GM18508 (cell line): ENCODE measurements at regions not wholly inside any gene's neighbourhood (a gene's known extent, or its start where the extent isn't known, plus 50 kb on each side); places are given as distances from the start of the nearest gene placed in this dataset.

ENCODE experiments used
- ATAC-seq: cut with Tn5 transposase; IDR thresholded peaks from one replicate; pipeline ENCODE4 v1.9.1; 2021; ENCODE audit warnings: moderate number of reproducible peaks; ENCODE audit not compliant: insufficient read depth, unreplicated experiment

DNA sequence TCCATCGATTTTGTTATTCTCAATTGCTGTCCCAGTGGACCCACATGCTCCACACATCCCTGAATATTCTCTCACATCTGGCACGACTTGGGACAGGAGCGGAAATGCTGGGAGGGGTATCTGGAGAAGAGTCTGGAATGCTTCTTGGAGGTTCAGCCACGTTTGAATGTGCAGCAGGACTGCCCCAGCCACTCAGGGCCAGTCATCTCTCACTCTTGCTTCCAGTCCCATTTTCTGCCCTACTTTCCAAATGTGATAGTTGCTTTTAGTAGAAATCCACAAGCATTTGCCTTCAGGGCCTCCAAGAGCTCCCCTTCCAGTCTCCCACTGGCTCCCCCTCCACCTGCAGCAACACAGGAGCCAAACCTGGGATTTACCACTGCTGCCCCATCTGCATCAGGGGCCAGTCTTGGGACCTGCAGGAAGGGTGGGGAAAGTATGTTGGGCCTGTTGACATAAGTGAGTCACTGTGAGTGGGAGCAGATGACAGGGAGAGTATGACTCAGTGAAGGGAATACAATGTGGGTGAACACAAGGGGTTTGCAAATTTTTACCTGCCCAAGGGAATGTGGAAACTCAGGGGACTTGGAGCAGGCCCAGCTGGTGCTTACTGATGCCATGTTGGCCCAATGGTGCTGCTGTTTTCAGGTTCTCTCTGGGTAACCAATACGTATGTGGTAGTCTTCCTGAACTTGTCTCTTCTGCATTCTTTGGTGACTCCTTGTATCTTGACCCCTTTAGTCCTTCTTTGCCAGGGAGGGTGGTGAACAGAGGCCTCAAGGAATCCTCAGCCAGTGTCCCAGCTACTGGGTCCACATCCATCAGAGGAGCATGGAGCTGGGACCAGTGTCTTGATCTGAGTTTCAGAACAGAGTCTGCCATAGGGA lies 78.8 kb upstream of the CRHR1 start:
- no peak for ATAC-seq

DNA sequence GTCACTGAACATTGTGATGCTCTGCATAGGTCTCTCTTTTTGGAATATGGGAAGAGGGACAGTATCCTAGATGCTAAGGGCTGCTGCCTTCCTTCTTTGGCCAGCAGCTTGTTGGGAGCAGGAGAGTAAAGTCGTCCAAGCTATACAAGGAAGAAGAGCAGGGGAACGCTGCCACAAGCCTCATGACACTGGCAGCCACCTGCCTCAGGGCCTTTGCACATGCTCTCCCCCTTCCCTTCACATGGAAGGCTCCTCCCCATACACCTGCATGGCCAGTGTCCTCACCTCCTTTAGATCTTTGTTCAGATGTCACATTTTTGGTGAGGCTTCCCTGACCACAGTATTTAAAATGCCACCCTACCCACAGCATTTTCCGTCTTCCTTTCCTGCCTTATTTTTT lies 78.1 kb upstream of the CRHR1 start:
- no peak for ATAC-seq

DNA sequence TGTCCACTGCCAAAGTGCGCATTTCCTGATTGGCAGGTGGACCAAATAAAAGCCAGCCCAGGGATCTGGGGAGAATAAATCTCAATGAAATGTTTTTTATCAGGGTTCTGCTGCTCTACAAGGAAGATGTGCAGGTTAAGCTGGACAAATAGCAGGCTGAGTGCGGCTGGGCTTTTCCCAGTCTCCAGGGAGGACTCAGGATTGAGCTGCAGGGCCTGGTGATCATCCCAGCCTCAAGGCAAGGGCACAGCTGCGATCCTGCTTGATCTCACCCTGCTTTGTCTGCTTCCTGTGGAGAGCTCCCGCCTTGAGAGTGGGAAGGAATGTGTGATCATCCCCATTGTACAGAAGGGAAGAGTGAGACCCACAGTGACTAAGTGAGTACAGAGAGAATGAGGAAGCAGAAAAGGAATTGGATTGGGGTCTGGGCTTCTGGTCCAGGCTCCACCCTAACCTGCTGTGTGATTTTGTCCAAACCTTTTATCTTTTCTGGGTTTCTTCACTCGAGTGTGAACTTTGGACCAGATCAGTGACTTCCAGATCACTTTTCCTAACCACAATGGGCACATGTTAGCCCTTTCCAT lies 75.3 kb upstream of the CRHR1 start:
- ATAC-seq: no peak

DNA sequence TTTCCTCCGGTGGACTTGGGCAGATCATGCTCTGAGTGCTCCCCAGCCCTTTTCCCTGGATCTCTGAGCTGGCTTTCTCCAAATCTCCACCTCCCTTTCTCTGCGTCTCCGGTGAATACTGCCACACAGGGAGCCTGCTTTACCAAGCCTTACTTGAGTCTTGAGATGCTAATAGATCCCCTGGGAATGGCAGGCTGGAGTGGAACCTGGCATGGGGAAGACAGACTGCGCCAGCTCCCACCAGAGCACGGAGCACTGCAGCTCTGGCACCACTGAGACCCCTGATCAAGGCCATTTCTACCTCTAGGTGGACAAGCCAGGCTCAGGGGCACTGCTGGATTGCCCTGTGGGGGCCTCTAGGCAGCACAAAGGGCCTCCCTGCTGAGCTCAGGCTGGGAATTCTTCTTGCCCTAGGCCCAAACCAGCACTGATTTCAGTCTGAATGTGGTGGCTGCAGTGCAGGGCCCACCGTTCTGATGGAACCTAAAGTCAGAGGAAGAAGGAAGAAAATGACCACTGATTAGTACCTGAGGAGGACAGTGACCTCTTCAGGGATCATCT lies 74.3 kb upstream of the CRHR1 start:
- ATAC-seq: no peak

DNA sequence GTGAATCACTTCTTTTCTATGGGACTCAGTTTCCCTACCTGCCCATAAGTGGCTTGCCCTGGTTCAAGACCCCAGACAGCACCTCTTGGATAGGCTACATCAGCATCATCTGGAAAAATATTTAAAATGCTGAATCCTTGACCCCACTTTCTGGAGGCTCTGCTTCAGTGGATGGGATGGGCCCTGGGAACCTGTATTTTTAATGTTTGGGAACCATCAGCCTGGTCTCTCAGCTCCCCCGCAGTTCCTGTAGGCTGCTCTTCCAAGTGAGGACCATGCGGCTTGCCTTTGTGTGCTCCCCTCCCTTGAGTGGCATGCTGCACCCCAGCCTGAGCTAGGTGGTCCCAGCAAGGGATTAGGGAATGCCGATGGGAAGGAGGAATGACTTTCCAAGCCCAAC lies 68.3 kb upstream of the CRHR1 start:
- ATAC-seq: no peak

DNA sequence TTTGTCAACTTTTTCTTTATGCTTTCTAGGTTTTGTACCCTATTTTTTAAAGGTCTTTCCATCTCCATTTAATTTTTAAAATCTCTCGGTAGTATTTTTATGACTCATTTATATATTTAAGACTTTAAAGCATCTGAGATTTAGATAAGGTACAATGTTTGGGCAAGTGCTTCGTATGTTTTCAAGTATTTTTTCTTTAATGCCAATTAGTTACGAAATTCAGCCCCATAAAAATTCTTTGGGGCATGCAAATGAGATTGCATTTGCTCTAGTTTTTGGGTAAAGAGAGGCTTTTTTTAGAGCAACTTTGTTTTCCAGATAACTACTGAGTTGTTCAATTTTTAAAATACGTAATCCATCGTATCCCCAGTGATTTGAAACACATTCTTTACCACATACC lies 65.3 kb upstream of the CRHR1 start:
- no peak for ATAC-seq

DNA sequence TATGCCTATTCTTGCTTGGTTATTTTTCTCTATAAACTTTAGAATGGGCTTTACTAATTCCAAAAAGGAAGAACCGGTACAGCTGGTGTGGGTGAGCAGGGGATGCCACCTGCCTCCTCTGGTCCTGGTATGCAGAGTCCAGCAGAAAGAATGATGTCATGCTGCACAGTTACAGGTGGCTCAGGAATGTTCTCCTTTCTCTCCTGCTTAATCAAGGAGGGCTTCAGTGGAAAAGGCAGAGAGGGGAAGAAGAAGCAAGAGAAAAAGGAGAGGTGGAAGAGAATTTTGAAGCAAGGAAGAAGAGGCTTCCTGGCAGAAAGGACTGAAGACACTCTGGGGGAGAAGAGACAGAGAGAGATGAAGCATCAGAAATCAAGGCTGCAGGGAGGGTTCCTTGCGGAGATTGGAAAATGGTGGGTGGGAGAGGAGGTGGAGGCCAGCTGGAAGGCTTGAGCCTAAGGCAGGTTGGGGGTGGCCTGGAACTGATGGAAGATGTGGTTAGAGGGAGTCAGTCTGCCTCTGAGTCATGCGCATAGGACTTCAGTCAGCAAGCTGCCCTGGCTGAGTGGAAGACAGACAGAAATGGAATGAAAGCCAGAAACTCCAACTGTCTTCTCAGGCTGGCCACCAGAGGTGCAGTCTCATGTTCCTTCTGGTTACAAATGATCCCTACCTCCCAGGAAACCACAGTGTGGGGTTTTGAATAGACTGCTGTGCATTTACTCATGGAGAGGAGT lies 64.6 kb upstream of the CRHR1 start:
- ATAC-seq: no peak

DNA sequence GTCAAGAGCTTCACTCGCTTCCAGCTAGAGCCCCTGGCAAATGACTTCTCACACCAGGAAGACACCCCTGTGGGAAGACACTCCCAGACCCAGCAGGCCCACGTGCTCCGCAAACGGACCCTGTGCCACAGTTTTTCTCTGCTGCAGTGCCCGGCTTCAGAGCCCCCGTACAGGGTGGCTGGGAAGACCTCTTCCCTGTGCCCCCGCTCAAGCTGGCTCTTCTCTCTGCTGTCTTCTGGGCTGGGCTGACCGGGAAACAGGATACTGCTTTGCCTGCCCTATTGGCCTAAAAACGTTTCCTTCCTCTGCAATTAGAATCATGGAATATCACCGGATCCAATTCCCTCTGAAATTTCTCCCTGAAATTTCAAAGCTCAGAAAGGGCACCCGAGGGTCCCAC lies 63.7 kb upstream of the CRHR1 start:
- ATAC-seq: no peak

DNA sequence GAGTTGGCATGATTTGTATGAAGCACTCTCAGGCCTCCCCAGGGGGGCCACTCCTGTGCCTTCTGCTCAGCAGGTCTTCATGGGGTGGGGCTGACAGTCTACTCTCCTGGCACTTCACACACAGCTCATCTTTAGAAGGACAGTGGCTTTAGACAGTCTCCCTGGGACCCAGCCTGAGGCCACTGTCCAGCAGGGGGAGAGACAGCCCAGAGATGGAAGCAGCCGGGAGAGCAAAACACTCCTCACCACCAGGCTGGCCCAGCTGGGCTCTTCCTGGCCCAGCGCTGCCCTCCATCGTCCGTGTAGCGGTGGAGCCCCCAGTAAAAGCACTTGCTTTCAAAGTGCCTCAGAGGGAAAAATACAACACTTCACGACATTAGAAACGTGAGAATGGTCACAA lies 62.0 kb upstream of the CRHR1 start:
- ATAC-seq: no peak

DNA sequence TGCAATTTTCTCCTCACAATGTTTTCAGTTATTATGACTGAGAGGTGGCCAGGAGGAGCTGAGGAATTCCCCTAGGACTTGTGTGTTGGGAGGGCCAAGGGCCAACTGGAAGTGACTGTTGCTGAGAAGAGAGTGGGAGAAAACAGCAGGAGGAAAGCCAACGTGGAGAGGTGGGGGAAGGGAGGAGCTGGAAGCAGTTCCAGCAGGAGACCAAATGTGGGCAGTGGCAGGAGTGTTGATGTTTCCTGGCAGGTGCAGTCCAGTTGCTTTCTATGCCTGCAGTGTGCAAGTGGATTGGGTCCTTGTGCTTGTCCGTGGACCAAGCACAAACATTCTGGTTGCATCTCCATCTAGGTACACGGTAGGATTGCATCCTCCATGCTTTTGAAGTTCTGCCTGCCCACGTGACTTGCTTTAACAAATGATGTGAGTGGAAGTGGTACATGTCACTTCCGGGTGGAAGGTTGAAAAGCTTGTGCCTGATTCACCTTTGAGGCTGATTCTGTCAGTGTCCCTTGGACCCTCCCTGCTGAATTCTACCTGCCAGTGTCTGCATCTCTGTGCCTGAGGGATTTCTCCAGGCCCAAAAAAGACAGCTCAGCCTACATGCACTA lies 54.7 kb upstream of the CRHR1 start:
- ATAC-seq: no peak

DNA sequence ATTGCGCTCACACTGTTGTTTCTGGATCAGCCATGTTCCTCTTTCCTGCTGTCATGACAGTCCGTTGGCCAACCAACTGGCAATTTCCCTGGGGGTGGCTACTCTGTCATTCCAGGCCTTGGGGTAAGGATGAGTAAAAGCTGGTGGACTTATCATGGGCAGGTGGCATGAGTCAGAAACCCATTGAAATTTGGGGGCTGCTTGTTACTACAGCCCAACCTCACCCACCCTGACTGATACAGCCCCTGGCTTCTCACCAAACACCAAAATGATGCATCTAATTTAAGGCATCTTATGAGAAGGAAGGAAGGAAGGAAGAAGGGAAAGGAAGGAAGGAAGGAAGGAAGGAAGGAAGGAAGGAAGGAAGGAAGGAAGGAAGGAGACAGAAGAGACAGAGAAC lies 53.9 kb upstream of the CRHR1 start:
- no peak for ATAC-seq

DNA sequence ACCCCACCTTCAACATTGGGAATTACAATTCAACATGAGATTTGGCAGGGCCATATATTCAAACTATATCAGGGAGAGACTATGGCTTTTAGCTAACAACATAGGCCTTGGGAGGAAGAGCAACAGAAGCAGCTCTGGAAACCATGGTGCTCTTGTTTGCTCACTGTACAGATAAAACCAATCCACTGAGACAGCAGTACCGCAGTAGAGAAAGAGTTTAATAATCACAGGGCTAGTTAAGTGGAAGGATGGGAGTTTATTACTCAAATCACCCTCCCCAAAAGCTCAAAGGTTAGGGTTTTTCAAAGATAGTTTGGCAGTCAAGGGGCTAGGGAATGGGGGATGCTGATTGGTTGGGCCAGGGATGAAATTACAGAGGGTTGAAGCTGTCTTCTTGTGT lies 52.7 kb upstream of the CRHR1 start:
- no peak for ATAC-seq

DNA sequence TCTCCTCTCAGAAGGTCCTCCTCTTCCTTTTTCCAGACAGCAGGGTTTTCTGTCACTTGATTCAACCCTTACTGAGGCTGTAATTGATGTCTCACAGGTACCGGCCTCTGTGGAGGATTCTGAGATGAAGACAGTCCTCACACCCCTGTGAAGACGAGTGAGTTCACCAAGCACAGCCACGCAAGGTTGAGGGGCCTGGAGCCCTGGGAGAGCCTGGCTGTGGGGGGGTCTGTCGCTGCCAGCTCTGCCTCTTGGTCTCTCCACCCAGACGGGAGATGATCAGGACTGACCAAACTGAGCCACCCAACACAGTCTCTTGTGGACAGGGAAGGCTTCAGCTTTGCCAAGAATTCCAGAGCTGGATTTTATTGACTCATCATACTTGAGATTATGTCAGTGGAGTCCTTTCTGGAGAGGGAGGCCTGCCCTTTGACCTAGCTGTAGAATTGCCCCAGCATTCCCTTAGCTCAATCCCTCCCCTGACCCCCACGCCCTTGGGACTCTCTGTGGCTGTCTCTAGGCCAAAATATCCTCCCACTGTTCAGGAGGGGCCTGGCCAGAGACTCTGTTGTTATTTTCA lies 51.1 kb upstream of the CRHR1 start:
- no peak for ATAC-seq

DNA sequence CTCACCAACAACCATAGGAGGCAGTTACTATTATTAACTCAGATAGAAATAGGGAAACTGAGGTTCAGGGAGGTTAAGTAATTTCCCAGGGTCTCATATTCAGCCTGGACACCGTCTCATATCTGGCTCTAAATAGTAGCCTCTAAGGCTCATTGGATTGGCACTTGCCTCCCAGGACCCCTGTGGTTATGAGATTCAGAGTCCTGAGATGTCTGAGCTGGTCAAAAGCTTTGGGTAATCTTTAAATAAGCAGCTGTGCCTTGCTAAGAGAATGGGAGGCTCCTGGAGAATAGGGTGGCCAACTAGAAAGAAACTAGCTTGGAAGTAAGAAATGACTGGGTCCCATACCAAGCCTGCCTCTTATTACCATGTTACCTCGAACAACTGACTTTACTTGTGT lies 50.3 kb upstream of the CRHR1 start:
- ATAC-seq: no peak
